ENCODE measurements at regions not wholly inside any gene's neighbourhood (a gene's known extent, or its start where the extent isn't known, plus 50 kb on each side); places are given as distances from the start of the nearest gene placed in this dataset.

DNA sequence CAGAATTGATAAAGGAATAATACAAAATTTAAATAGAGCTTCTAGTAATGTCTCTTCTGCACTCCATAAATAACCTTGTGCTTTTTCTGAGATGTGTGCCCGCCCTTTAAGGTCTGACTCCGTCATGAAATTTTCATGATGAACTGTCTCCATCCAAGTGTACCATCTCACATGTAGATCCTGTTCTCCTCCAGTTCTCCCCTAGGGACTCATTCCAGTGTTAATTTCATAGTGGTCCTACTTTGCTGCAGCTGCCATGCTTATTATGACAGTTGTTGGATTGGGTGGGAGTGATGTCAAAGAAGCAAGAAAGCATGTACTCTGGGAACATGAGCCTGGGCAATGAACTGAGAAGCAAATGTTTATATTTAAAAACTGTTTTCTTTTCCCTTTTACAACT lies 442.5 kb upstream of the PDE3A start:
- H3K9ac ChIP-seq (ENCODE audit: insufficient read depth, low read length, poor library complexity, severe bottlenecking), result no peak overlapping the region
- H4K20me1 ChIP-seq (ENCODE audit: insufficient read depth, low read length), result no peaks in the 10 kb centered on the region
- H3K9me3 ChIP-seq (replicated peaks in 1 of 2; ENCODE audit: control insufficient read depth in 1 of 2, insufficient read depth in 1 of 2, low read length in 2 of 2), result peaks cover 0 to 5% of the 10 kb centered on the region in 2 donors
- Mint-ChIP-seq H3K4me3 (no peak overlapping the region), H3K27me3 (ENCODE audit: low read depth in 3 of 3) (no peaks in the 10 kb centered on the region), H3K9me3 (peaks cover 2 to 18% (median 8%) of the 10 kb centered on the region in 7 donors), H3K27ac (no peak overlapping the region), H3K4me1 (peaks cover 2% of the 10 kb centered on the region), H3K36me3 (no peaks in the 10 kb centered on the region)
- no peaks in the 10 kb centered on the region for H3K4me1 ChIP-seq (ENCODE audit: control insufficient read depth in 1 of 2, insufficient read depth in 2 of 2, low read length in 2 of 2)
- intact Hi-C loops (cut with micrococcal nuclease), result no loop called here
- H3K27ac ChIP-seq (ENCODE audit: low read depth in 1 of 2, low read length in 2 of 2), result no peak overlapping the region
- no peak for DNase-seq
- no peak for TF ChIP-seq CTCF (IDR thresholded peaks at IDR 0.05)
- H3K36me3 ChIP-seq (replicated peaks in 1 of 2; ENCODE audit: control insufficient read depth in 1 of 2, insufficient read depth in 2 of 2, low read length in 2 of 2), result no peaks in the 10 kb centered on the region
- H3K27me3 ChIP-seq (ENCODE audit: control insufficient read depth in 2 of 2, insufficient read depth in 2 of 2, low read length in 2 of 2), result no peaks in the 10 kb centered on the region
- H3K79me2 ChIP-seq (ENCODE audit: insufficient read depth, low read length), result no peaks in the 10 kb centered on the region
- no peak overlapping the region for H3K4me3 ChIP-seq (replicated peaks in 1 of 3; ENCODE audit: low read depth in 2 of 3, low read length in 3 of 3)
- H2AFZ ChIP-seq (ENCODE audit: insufficient read depth, low read depth, low read length, poor library complexity, severe bottlenecking), result no peak overlapping the region
- 100% methylated on average over 2 of the region's 2 CpGs for WGBS (ENCODE audit: insufficient coverage)
- H3K4me2 ChIP-seq (replicated peaks; ENCODE audit: extremely low read depth, low read length, poor library complexity, severe bottlenecking), result no peak overlapping the region

- intact Hi-C loops (cut with micrococcal nuclease), result no loop called here
- Histone ChIP-seq H3K36me3 (replicated peaks in 1 of 2; ENCODE audit: control insufficient read depth in 1 of 2, insufficient read depth in 2 of 2, low read length in 2 of 2) (no peaks in the 10 kb centered on the region), H3K4me1 (ENCODE audit: control insufficient read depth in 1 of 2, insufficient read depth in 2 of 2, low read length in 2 of 2) (no peaks in the 10 kb centered on the region), H3K27me3 (ENCODE audit: control insufficient read depth in 2 of 2, insufficient read depth in 2 of 2, low read length in 2 of 2) (no peaks in the 10 kb centered on the region), H3K4me3 (replicated peaks in 1 of 3; ENCODE audit: low read depth in 2 of 3, low read length in 3 of 3) (no peak overlapping the region), H3K4me2 (replicated peaks; ENCODE audit: extremely low read depth, low read length, poor library complexity, severe bottlenecking) (no peak overlapping the region), H3K79me2 (ENCODE audit: insufficient read depth, low read length) (no peaks in the 10 kb centered on the region), H3K9me3 (replicated peaks in 1 of 2; ENCODE audit: control insufficient read depth in 1 of 2, insufficient read depth in 1 of 2, low read length in 2 of 2) (peaks cover 0 to 3% of the 10 kb centered on the region in 2 donors), H3K27ac (ENCODE audit: low read depth in 1 of 2, low read length in 2 of 2) (no peak overlapping the region), H2AFZ (ENCODE audit: insufficient read depth, low read depth, low read length, poor library complexity, severe bottlenecking) (no peak overlapping the region), H4K20me1 (ENCODE audit: insufficient read depth, low read length) (no peaks in the 10 kb centered on the region), H3K9ac (ENCODE audit: insufficient read depth, low read length, poor library complexity, severe bottlenecking) (no peak overlapping the region)
- peaks cover 2 to 17% (median 8%) of the 10 kb centered on the region in 7 donors for H3K9me3 Mint-ChIP-seq
- TF ChIP-seq CTCF (IDR thresholded peaks at IDR 0.05), result no peak
- no peak overlapping the region for H3K27ac Mint-ChIP-seq
- DNase-seq, result no peak
- H3K4me3 Mint-ChIP-seq, result no peak overlapping the region
- peaks cover 2% of the 10 kb centered on the region for H3K4me1 Mint-ChIP-seq
- H3K27me3 Mint-ChIP-seq (ENCODE audit: low read depth in 3 of 3), result no peaks in the 10 kb centered on the region
- WGBS (ENCODE audit: insufficient coverage), result no CpG with 5 or more reads among the region's 1 CpG
- no peaks in the 10 kb centered on the region for H3K36me3 Mint-ChIP-seq
Observed at GRCh38 chr12:19926266-19926665, 442.1 kb upstream of the PDE3A start.
